ENCODE measurements at regions not wholly inside any gene's neighbourhood (a gene's known extent, or its start where the extent isn't known, plus 50 kb on each side); places are given as distances from the start of the nearest gene placed in this dataset.

GRCh38 chr13:55583953-55584593 is 1556.6 kb upstream of the PRR20A start:
- peak overlapping the region; percentile 50 for H3K56ac ChIP-seq (replicated peaks; ENCODE audit: insufficient read length, low read depth, low read length)
- POLR2A ChIA-PET (ENCODE audit: partially characterized antibody): interaction anchor here (1.2 to 2.8 kb wide), 9 partner anchors 7 to 74 kb away, joined by 3 to 17 read pairs (median 4); no protein-coding TSS in a partner anchor
- H3K14ac ChIP-seq (ENCODE audit: insufficient read length): no peak overlapping the region
- peak overlapping the region in 2 of 4 experiments; percentile 24 to 77; a peak in 5 of 8 replicates for H3K4me3 ChIP-seq (ENCODE audit: extremely low read depth in 1 of 4, insufficient read depth in 2 of 4, low read depth in 3 of 4, low read length in 4 of 4)
- no peak overlapping the region for H2BK15ac ChIP-seq (ENCODE audit: low read length)
- H4K20me1 ChIP-seq (replicated peaks in 1 of 2; ENCODE audit: control insufficient read depth in 1 of 2, insufficient read depth in 2 of 2, low read length in 2 of 2): no peaks in the 10 kb centered on the region
- peak overlapping the region; percentile 85 for H2BK120ac ChIP-seq (replicated peaks; ENCODE audit: low read depth, low read length)
- H3K4me2 ChIP-seq (ENCODE audit: insufficient read depth in 1 of 2, low read depth in 2 of 2, low read length in 2 of 2): peak overlapping the region; percentile 27 to 55
- H3K27ac ChIP-seq (ENCODE audit: low read depth, low read length): peak overlapping the region; percentile 78; the same call in 1 of the 2 replicates
- peak overlapping the region in 1 of 4 experiments; percentile 30; a peak in 1 of 7 replicates for H3K9ac ChIP-seq (replicated peaks in 1 of 4; ENCODE audit: extremely low read depth in 1 of 4, low read depth in 3 of 4, low read length in 3 of 4)
- H4K5ac ChIP-seq (ENCODE audit: insufficient read length, low read depth, low read length): peak overlapping the region; percentile 61
- no peaks in the 10 kb centered on the region for H3K27me3 ChIP-seq (replicated peaks in 1 of 4; ENCODE audit: control insufficient read depth in 3 of 4, extremely low read depth in 1 of 4, insufficient read depth in 3 of 4, low read length in 3 of 4)
- peak overlapping the region; percentile 18; the same call in 1 of the 2 replicates for H2BK20ac ChIP-seq (ENCODE audit: low read length)
- no peak overlapping the region for H3K23ac ChIP-seq (ENCODE audit: insufficient read length)
- CTCF ChIA-PET (ENCODE audit: partially characterized antibody): no interaction called here
- FAIRE-seq (peak; percentile 13), DNase-seq (ENCODE audit: low read depth in 1 of 2, low spot score in 2 of 2) (no peak)
- no peak overlapping the region for H2AK5ac ChIP-seq (ENCODE audit: low read depth, low read length)
- peaks cover 3% of the 10 kb centered on the region; the same call in 1 of the 2 replicates for H3K23me2 ChIP-seq (ENCODE audit: low read depth, low read length)
- no peaks in the 10 kb centered on the region; the same call in 1 of the 2 replicates for H3K79me1 ChIP-seq (ENCODE audit: low read depth, low read length)
- H2BK5ac ChIP-seq (ENCODE audit: low read depth, low read length): peak overlapping the region; percentile 80; the same call in 1 of the 2 replicates
- H3K9me3 ChIP-seq (ENCODE audit: insufficient read depth in 2 of 2, low read depth in 1 of 2, low read length in 1 of 2): no peaks in the 10 kb centered on the region
- peaks cover 0 to 53% of the 10 kb centered on the region in 2 experiments; a peak in 3 of 4 replicates for H3K79me2 ChIP-seq (ENCODE audit: control insufficient read depth in 1 of 2, insufficient read depth in 2 of 2, low read length in 2 of 2)
- peak overlapping the region; percentile 99 for H4K91ac ChIP-seq (replicated peaks; ENCODE audit: insufficient read length, low read length)
- H3K18ac ChIP-seq (ENCODE audit: extremely low read depth, low read length): peak overlapping the region; percentile 79
- no peak overlapping the region for H2AFZ ChIP-seq (ENCODE audit: low read length)
- peaks cover 0 to 9% (median 4%) of the 10 kb centered on the region in 4 experiments; a peak in 3 of 7 replicates for H3K4me1 ChIP-seq (replicated peaks in 1 of 4; ENCODE audit: control insufficient read depth in 3 of 4, insufficient read depth in 4 of 4, low read length in 3 of 4)
- peak in 1 of 2 experiments; percentile 37; a peak in 1 of 3 replicates for TF ChIP-seq POLR2A (IDR thresholded peaks at IDR 0.05; ENCODE audit: control extremely low read depth in 1 of 2, low read depth in 2 of 2, low read length in 2 of 2)
- no peak for TF ChIP-seq PHF8 (conservative IDR thresholded peaks at IDR 0.05; ENCODE audit: low read depth, low read length)
- 0 out of 2 replicates have a peak, but pooled peaks have one; percentile 17 for TF ChIP-seq YY1 (IDR thresholded peaks at IDR 0.05; ENCODE audit: low read depth, low read length)
- peak overlapping the region; percentile 97 for H3K4ac ChIP-seq (replicated peaks; ENCODE audit: insufficient read length, low read depth, low read length)
- peaks cover 0 to 15% (median 8%) of the 10 kb centered on the region in 4 experiments; a peak in 5 of 8 replicates for H3K36me3 ChIP-seq (ENCODE audit: control insufficient read depth in 2 of 4, insufficient read depth in 4 of 4, low read length in 3 of 4)
- WGBS, 2 experiments (ENCODE audit: extremely low coverage in 1 of 2, insufficient coverage in 1 of 2, insufficient read length in 1 of 2, insufficient replicate concordance in 2 of 2, low coverage in 1 of 2, low lambda C conversion rate in 2 of 2, missing lambda C conversion rate in 1 of 2): 4% methylated on average over 6 of the region's 6 CpGs; no CpG with 5 or more reads in 1 of the 2 experiments
- H4K8ac ChIP-seq (ENCODE audit: extremely low read depth, insufficient read depth, low read length): no peak overlapping the region
- H2BK12ac ChIP-seq (ENCODE audit: low read depth, low read length): no peak overlapping the region

All from H1 (cell line).